Amniotic epithelial cell (primary cell): ENCODE measurements at regions not wholly inside any gene's neighbourhood (a gene's known extent, or its start where the extent isn't known, plus 50 kb on each side); places are given as distances from the start of the nearest gene placed in this dataset.

Experiments
- DNase-seq: peaks from one replicate; pipeline ENCODE4 v3.0.0-alpha.2; 2010; ENCODE audit warnings: low read depth

GRCh38 chr13:29955137-29955650, 104.8 kb upstream of the UBL3 start:
- DNase-seq = no peak

- DNase-seq = no peak
These were observed 103.9 kb upstream of the UBL3 start for GRCh38 chr13:29954082-29955028.

GRCh38 chr13:29953542-29953941, 103.1 kb upstream of the UBL3 start:
- no peak for DNase-seq

GRCh38 chr13:29952245-29952644, 101.8 kb upstream of the UBL3 start:
- DNase-seq = no peak

GRCh38 chr13:29948791-29949190, 98.4 kb upstream of the UBL3 start:
- DNase-seq = no peak

- DNase-seq = peak; percentile 20
These were observed 97.8 kb upstream of the UBL3 start for GRCh38 chr13:29948244-29948643.

- no peak for DNase-seq
These were observed 97.4 kb upstream of the UBL3 start for GRCh38 chr13:29947839-29948238.

- peak; percentile 30 for DNase-seq
These were observed 95.7 kb upstream of the UBL3 start for GRCh38 chr13:29946093-29946492.

GRCh38 chr13:29943686-29944085, 93.3 kb upstream of the UBL3 start:
- no peak for DNase-seq

GRCh38 chr13:29943273-29943672, 92.9 kb upstream of the UBL3 start:
- DNase-seq = no peak

GRCh38 chr13:29940715-29941114, 90.3 kb upstream of the UBL3 start:
- DNase-seq = no peak

GRCh38 chr13:29939158-29939557, 88.7 kb upstream of the UBL3 start:
- no peak for DNase-seq

GRCh38 chr13:29937841-29938240, 87.4 kb upstream of the UBL3 start:
- DNase-seq = no peak

- DNase-seq = no peak
These were observed 87.0 kb upstream of the UBL3 start for GRCh38 chr13:29937379-29937778.

- DNase-seq = no peak
These were observed 86.5 kb upstream of the UBL3 start for GRCh38 chr13:29936956-29937355.

- DNase-seq = no peak
These were observed 85.8 kb upstream of the UBL3 start for GRCh38 chr13:29936051-29936813.

- DNase-seq = no peak
These were observed 85.0 kb upstream of the UBL3 start for GRCh38 chr13:29935309-29935981.

- no peak for DNase-seq
These were observed 84.3 kb upstream of the UBL3 start for GRCh38 chr13:29934531-29935308.

- DNase-seq = no peak
These were observed 83.0 kb upstream of the UBL3 start for GRCh38 chr13:29933401-29933800.

- no peak for DNase-seq
These were observed 81.3 kb upstream of the UBL3 start for GRCh38 chr13:29931696-29932095.

GRCh38 chr13:29929062-29929847, 78.8 kb upstream of the UBL3 start:
- no peak for DNase-seq
